Stomach (tissue), 4 donors: ENCODE measurements at regions not wholly inside any gene's neighbourhood (a gene's known extent, or its start where the extent isn't known, plus 50 kb on each side); places are given as distances from the start of the nearest gene placed in this dataset.

Source experiments
- CTCF ChIP-seq, 7 experiments: fragments of 450-650 bp in 4 of 7; fragments of 200-600 bp in 3 of 7; sonication (generic) in 3 of 7; IDR thresholded peaks; one replicate each; pipeline ENCODE4 v1.5.1; 2016 to 2019; ENCODE audit warnings: antibody characterized with exemption in 7 of 7, control low read depth in 2 of 7, mild to moderate bottlenecking in 1 of 7
- EP300 ChIP-seq: sonication (generic); formaldehyde crosslinking; IDR thresholded peaks from one replicate; pipeline ENCODE4 v1.6.1; 2017; ENCODE audit warnings: antibody characterized with exemption
- POLR2A ChIP-seq, 4 donors: fragments of 450-650 bp; IDR thresholded peaks; one replicate each; pipeline ENCODE4 v1.6.1; 2016; ENCODE audit warnings: antibody characterized with exemption in 4 of 4, control low read depth in 2 of 4, mild to moderate bottlenecking in 1 of 4, moderate library complexity in 1 of 4
- POLR2AphosphoS5 ChIP-seq, 3 donors: sonication (generic); formaldehyde crosslinking; IDR thresholded peaks; one replicate each; pipeline ENCODE4 v1.6.1; 2016; ENCODE audit warnings: antibody characterized with exemption in 3 of 3

- TF ChIP-seq CTCF (IDR thresholded peaks at IDR 0.05): no peak
- TF ChIP-seq POLR2AphosphoS5 (IDR thresholded peaks at IDR 0.05): no peak
- no peak for TF ChIP-seq POLR2A (IDR thresholded peaks at IDR 0.05)
- TF ChIP-seq EP300: no peak
Observed at GRCh38 chr5:61662670-61663069, 330.6 kb downstream of the ZSWIM6 start.
